GM23338 (cell line): ENCODE measurements at regions not wholly inside any gene's neighbourhood (a gene's known extent, or its start where the extent isn't known, plus 50 kb on each side); places are given as distances from the start of the nearest gene placed in this dataset.

Experiments used
- ATAC-seq: fragments of 200-7000 bp; cut with Tn5 transposase; 3 replicates; pipeline ENCODE4 v1.9.1; 2020
- DNase-seq: peaks from one replicate; pipeline ENCODE4 v3.0.0-alpha.2; 2015; ENCODE audit warnings: low spot score
- H2AFZ ChIP-seq: fragments of 200-600 bp; sonication (generic); 2 replicates; pipeline ENCODE4 v1.8.0; 2016; ENCODE audit warnings: antibody characterized with exemption, mild to moderate bottlenecking, moderate library complexity
- H3F3A ChIP-seq: fragments of 200-600 bp; sonication (generic); replicated peaks from 2 replicates; pipeline ENCODE4 v1.8.0; 2017; ENCODE audit warnings: antibody characterized with exemption, mixed run types, low read depth
- H3K27ac ChIP-seq: fragments of 200-600 bp; sonication (generic); 2 replicates; pipeline ENCODE4 v1.6.1; 2016; ENCODE audit warnings: low read depth
- H3K27me3 ChIP-seq: fragments of 200-600 bp; sonication (generic); 2 replicates; pipeline ENCODE4 v1.8.0; 2016; ENCODE audit warnings: mild to moderate bottlenecking, mixed run types, moderate library complexity; ENCODE audit not compliant: insufficient read depth
- H3K36me3 ChIP-seq: fragments of 200-600 bp; sonication (generic); 2 replicates; pipeline ENCODE4 v1.8.0; 2016; ENCODE audit warnings: mild to moderate bottlenecking; ENCODE audit not compliant: insufficient read depth
- H3K4me1 ChIP-seq: fragments of 200-600 bp; sonication (generic); 2 replicates; pipeline ENCODE4 v1.8.0; 2016; ENCODE audit warnings: mild to moderate bottlenecking, moderate library complexity; ENCODE audit not compliant: insufficient read depth
- H3K4me2 ChIP-seq: fragments of 200-600 bp; sonication (generic); 2 replicates; pipeline ENCODE4 v1.7.1; 2017; ENCODE audit warnings: mixed run types
- H3K4me3 ChIP-seq: fragments of 200-600 bp; sonication (generic); 2 replicates; pipeline ENCODE4 v1.6.1; 2016; ENCODE audit warnings: mixed run types
- H3K79me2 ChIP-seq: fragments of 200-600 bp; sonication (generic); replicated peaks from 2 replicates; pipeline ENCODE4 v1.8.0; 2017; ENCODE audit warnings: mild to moderate bottlenecking; ENCODE audit not compliant: insufficient read depth
- H3K9me2 ChIP-seq: fragments of 200-600 bp; sonication (generic); 2 replicates; pipeline ENCODE4 v1.8.0; 2017; ENCODE audit not compliant: insufficient read depth
- H4K20me1 ChIP-seq: fragments of 200-600 bp; sonication (generic); replicated peaks from 2 replicates; pipeline ENCODE4 v1.8.0; 2017; ENCODE audit warnings: mild to moderate bottlenecking; ENCODE audit not compliant: insufficient read depth
- H3K27ac Mint-ChIP-seq: 2 replicates; pipeline ENCODE4 v1.8.0; 2020; ENCODE audit warnings: inconsistent platforms, mild to moderate bottlenecking, moderate library complexity, mixed read lengths
- H3K27me3 Mint-ChIP-seq: 3 replicates; pipeline ENCODE4 v1.8.0; 2022; ENCODE audit warnings: low read depth, mild to moderate bottlenecking, moderate library complexity, mixed read lengths, inconsistent platforms; ENCODE audit not compliant: insufficient read depth, poor library complexity
- H3K36me3 Mint-ChIP-seq: 3 replicates; pipeline ENCODE4 v1.8.0; 2021; ENCODE audit warnings: low read depth, mild to moderate bottlenecking, inconsistent platforms, moderate library complexity, mixed read lengths
- H3K4me1 Mint-ChIP-seq: 3 replicates; pipeline ENCODE4 v1.8.0; 2020; ENCODE audit warnings: mild to moderate bottlenecking, inconsistent platforms, mixed read lengths
- H3K4me3 Mint-ChIP-seq: 3 replicates; pipeline ENCODE4 v1.8.0; 2021; ENCODE audit warnings: moderate library complexity, mild to moderate bottlenecking, inconsistent platforms, mixed read lengths
- H3K9me3 Mint-ChIP-seq: 3 replicates; pipeline ENCODE4 v1.8.0; 2020; ENCODE audit warnings: moderate library complexity, mild to moderate bottlenecking, inconsistent platforms, mixed read lengths
- CREB1 ChIP-seq: fragments of 250-450 bp; sonication (Bioruptor Pico); IDR thresholded peaks from 2 replicates; pipeline ENCODE4 v1.5.0; 2020; ENCODE audit warnings: low read depth, mild to moderate bottlenecking, moderate library complexity
- EZH2 ChIP-seq: fragments of 200-600 bp; sonication (generic); IDR thresholded peaks from one replicate; pipeline ENCODE4 v1.8.0; 2017; ENCODE audit warnings: antibody characterized with exemption, mild to moderate bottlenecking, low read depth; ENCODE audit not compliant: unreplicated experiment
- EZH2phosphoT487 ChIP-seq: fragments of 200-600 bp; sonication (generic); IDR thresholded peaks from one replicate; pipeline ENCODE4 v1.8.1; 2018; ENCODE audit warnings: antibody characterized with exemption; ENCODE audit not compliant: unreplicated experiment
- JUNB ChIP-seq: IDR thresholded peaks from one replicate; pipeline ENCODE4 v1.6.1; 2016; ENCODE audit warnings: antibody characterized with exemption; ENCODE audit not compliant: unreplicated experiment
- NANOG ChIP-seq: IDR thresholded peaks from 2 replicates; pipeline ENCODE4 v1.6.1; 2016; ENCODE audit warnings: antibody characterized with exemption, borderline replicate concordance
- POLR2AphosphoS5 ChIP-seq: IDR thresholded peaks from 2 replicates; pipeline ENCODE4 v1.6.1; 2016; ENCODE audit warnings: antibody characterized with exemption, low read depth
- STAT1 ChIP-seq: IDR thresholded peaks from one replicate; pipeline ENCODE4 v1.6.1; 2016; ENCODE audit warnings: antibody characterized with exemption; ENCODE audit not compliant: unreplicated experiment
- ZNF114 ChIP-seq: fragments of 250-450 bp; sonication (Bioruptor Pico); IDR thresholded peaks from 2 replicates; pipeline ENCODE4 v1.5.0; 2020; ENCODE audit warnings: mild to moderate bottlenecking, moderate library complexity
- ZNF331 ChIP-seq: fragments of 250-450 bp; sonication (Bioruptor Pico); IDR thresholded peaks from 2 replicates; pipeline ENCODE4 v1.5.0; 2020; ENCODE audit warnings: low read depth, mild to moderate bottlenecking, moderate library complexity
- TF ChIP-seq, protein P1 (sequence below), 2 experiments: fragments of 200-600 bp in 1 of 2; sonication (generic) in 1 of 2; conservative IDR thresholded peaks; 2 replicates each; pipeline versions ENCODE4 v1.5.1 to v1.6.1; 2016 to 2017; ENCODE audit warnings: antibody characterized with exemption in 2 of 2, low read depth in 2 of 2, mild to moderate bottlenecking in 2 of 2, moderate library complexity in 1 of 2
- TF ChIP-seq, protein P2 (sequence below): IDR thresholded peaks from 2 replicates; pipeline ENCODE4 v1.6.1; 2016; ENCODE audit warnings: antibody characterized with exemption
- TF ChIP-seq, protein P3 (sequence below): fragments of 250-450 bp; sonication (Bioruptor Pico); IDR thresholded peaks from 2 replicates; pipeline ENCODE4 v1.5.0; 2020; ENCODE audit warnings: mild to moderate bottlenecking, moderate library complexity
- TF ChIP-seq, protein P4 (sequence below): IDR thresholded peaks from one replicate; pipeline ENCODE4 v1.6.1; 2018; ENCODE audit warnings: antibody characterized with exemption; ENCODE audit not compliant: unreplicated experiment

DNA sequence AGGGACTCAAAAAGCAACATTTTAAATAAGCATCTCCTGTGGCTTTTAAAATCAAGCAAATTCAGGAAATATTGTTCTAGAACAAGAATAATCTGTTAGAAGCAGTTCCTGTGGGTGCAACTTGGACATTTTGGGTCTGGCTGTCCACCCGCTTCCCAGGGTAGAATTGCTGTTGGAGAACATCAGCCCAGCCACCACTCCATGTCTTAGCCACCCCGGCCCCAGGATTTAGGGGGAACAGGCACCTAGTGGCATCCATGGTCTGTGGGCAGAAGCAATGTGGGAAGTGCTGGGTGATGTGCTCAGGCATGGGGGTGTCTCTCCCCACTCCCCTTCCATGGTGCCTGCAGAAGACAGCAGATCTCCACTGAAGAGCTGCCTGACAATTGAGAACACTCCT lies 162.6 kb downstream of the KLF13 start:
- Histone ChIP-seq H3K9me2 (no peaks in the 10 kb centered on the region), H4K20me1 (no peaks in the 10 kb centered on the region), H3K27me3 (peaks cover 12% of the 10 kb centered on the region), H3K4me1 (no peaks in the 10 kb centered on the region), H3K27ac (no peak overlapping the region), H3K4me2 (no peak overlapping the region), H3K36me3 (no peaks in the 10 kb centered on the region), H3F3A (0 out of 2 replicates have a peak, but pooled peaks cover 4% of the 10 kb centered on the region), H3K79me2 (no peaks in the 10 kb centered on the region), H2AFZ (no peak overlapping the region), H3K4me3 (no peak overlapping the region)
- Mint-ChIP-seq H3K27ac (no peak overlapping the region), H3K4me1 (peaks cover 5% of the 10 kb centered on the region), H3K27me3 (peaks cover 22% of the 10 kb centered on the region), H3K9me3 (peaks cover 21% of the 10 kb centered on the region), H3K4me3 (no peak overlapping the region), H3K36me3 (peaks cover 7% of the 10 kb centered on the region; the same call in 2 of the 3 replicates)
- no peak for TF ChIP-seq JUNB
- no peak for TF ChIP-seq EZH2phosphoT487
- TF ChIP-seq ZNF114 (CRISPR knock-in tag), result no peak
- TF ChIP-seq POLR2AphosphoS5, result no peak
- TF ChIP-seq, protein P1, sequence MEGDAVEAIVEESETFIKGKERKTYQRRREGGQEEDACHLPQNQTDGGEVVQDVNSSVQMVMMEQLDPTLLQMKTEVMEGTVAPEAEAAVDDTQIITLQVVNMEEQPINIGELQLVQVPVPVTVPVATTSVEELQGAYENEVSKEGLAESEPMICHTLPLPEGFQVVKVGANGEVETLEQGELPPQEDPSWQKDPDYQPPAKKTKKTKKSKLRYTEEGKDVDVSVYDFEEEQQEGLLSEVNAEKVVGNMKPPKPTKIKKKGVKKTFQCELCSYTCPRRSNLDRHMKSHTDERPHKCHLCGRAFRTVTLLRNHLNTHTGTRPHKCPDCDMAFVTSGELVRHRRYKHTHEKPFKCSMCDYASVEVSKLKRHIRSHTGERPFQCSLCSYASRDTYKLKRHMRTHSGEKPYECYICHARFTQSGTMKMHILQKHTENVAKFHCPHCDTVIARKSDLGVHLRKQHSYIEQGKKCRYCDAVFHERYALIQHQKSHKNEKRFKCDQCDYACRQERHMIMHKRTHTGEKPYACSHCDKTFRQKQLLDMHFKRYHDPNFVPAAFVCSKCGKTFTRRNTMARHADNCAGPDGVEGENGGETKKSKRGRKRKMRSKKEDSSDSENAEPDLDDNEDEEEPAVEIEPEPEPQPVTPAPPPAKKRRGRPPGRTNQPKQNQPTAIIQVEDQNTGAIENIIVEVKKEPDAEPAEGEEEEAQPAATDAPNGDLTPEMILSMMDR (conservative IDR thresholded peaks at IDR 0.05; ENCODE audit: low read depth in 2 of 2), result no peak
- TF ChIP-seq, protein P2, sequence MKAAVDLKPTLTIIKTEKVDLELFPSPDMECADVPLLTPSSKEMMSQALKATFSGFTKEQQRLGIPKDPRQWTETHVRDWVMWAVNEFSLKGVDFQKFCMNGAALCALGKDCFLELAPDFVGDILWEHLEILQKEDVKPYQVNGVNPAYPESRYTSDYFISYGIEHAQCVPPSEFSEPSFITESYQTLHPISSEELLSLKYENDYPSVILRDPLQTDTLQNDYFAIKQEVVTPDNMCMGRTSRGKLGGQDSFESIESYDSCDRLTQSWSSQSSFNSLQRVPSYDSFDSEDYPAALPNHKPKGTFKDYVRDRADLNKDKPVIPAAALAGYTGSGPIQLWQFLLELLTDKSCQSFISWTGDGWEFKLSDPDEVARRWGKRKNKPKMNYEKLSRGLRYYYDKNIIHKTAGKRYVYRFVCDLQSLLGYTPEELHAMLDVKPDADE, result no peak
- no peak for TF ChIP-seq ZNF331
- no peak for TF ChIP-seq STAT1
- TF ChIP-seq, protein P3, sequence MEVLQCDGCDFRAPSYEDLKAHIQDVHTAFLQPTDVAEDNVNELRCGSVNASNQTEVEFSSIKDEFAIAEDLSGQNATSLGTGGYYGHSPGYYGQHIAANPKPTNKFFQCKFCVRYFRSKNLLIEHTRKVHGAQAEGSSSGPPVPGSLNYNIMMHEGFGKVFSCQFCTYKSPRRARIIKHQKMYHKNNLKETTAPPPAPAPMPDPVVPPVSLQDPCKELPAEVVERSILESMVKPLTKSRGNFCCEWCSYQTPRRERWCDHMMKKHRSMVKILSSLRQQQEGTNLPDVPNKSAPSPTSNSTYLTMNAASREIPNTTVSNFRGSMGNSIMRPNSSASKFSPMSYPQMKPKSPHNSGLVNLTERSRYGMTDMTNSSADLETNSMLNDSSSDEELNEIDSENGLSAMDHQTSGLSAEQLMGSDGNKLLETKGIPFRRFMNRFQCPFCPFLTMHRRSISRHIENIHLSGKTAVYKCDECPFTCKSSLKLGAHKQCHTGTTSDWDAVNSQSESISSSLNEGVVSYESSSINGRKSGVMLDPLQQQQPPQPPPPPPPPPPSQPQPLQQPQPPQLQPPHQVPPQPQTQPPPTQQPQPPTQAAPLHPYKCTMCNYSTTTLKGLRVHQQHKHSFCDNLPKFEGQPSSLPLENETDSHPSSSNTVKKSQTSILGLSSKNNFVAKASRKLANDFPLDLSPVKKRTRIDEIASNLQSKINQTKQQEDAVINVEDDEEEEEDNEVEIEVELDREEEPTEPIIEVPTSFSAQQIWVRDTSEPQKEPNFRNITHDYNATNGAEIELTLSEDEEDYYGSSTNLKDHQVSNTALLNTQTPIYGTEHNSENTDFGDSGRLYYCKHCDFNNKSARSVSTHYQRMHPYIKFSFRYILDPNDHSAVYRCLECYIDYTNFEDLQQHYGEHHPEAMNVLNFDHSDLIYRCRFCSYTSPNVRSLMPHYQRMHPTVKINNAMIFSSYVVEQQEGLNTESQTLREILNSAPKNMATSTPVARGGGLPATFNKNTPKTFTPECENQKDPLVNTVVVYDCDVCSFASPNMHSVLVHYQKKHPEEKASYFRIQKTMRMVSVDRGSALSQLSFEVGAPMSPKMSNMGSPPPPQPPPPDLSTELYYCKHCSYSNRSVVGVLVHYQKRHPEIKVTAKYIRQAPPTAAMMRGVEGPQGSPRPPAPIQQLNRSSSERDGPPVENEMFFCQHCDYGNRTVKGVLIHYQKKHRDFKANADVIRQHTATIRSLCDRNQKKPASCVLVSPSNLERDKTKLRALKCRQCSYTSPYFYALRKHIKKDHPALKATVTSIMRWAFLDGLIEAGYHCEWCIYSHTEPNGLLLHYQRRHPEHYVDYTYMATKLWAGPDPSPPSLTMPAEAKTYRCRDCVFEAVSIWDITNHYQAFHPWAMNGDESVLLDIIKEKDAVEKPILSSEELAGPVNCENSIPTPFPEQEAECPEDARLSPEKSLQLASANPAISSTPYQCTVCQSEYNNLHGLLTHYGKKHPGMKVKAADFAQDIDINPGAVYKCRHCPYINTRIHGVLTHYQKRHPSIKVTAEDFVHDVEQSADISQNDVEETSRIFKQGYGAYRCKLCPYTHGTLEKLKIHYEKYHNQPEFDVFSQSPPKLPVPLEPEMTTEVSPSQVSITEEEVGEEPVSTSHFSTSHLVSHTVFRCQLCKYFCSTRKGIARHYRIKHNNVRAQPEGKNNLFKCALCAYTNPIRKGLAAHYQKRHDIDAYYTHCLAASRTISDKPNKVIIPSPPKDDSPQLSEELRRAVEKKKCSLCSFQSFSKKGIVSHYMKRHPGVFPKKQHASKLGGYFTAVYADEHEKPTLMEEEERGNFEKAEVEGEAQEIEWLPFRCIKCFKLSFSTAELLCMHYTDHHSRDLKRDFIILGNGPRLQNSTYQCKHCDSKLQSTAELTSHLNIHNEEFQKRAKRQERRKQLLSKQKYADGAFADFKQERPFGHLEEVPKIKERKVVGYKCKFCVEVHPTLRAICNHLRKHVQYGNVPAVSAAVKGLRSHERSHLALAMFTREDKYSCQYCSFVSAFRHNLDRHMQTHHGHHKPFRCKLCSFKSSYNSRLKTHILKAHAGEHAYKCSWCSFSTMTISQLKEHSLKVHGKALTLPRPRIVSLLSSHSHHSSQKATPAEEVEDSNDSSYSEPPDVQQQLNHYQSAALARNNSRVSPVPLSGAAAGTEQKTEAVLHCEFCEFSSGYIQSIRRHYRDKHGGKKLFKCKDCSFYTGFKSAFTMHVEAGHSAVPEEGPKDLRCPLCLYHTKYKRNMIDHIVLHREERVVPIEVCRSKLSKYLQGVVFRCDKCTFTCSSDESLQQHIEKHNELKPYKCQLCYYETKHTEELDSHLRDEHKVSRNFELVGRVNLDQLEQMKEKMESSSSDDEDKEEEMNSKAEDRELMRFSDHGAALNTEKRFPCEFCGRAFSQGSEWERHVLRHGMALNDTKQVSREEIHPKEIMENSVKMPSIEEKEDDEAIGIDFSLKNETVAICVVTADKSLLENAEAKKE (CRISPR knock-in tag), result no peak
- TF ChIP-seq NANOG, result no peak
- TF ChIP-seq, protein P4, sequence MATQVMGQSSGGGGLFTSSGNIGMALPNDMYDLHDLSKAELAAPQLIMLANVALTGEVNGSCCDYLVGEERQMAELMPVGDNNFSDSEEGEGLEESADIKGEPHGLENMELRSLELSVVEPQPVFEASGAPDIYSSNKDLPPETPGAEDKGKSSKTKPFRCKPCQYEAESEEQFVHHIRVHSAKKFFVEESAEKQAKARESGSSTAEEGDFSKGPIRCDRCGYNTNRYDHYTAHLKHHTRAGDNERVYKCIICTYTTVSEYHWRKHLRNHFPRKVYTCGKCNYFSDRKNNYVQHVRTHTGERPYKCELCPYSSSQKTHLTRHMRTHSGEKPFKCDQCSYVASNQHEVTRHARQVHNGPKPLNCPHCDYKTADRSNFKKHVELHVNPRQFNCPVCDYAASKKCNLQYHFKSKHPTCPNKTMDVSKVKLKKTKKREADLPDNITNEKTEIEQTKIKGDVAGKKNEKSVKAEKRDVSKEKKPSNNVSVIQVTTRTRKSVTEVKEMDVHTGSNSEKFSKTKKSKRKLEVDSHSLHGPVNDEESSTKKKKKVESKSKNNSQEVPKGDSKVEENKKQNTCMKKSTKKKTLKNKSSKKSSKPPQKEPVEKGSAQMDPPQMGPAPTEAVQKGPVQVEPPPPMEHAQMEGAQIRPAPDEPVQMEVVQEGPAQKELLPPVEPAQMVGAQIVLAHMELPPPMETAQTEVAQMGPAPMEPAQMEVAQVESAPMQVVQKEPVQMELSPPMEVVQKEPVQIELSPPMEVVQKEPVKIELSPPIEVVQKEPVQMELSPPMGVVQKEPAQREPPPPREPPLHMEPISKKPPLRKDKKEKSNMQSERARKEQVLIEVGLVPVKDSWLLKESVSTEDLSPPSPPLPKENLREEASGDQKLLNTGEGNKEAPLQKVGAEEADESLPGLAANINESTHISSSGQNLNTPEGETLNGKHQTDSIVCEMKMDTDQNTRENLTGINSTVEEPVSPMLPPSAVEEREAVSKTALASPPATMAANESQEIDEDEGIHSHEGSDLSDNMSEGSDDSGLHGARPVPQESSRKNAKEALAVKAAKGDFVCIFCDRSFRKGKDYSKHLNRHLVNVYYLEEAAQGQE, result no peak
- no peak for TF ChIP-seq EZH2
- TF ChIP-seq CREB1, result no peak
- DNase-seq (no peak), ATAC-seq (no peak)
